Stimulated activated effector memory CD8-positive, alpha-beta T cell treated with anti-CD3 and anti-CD28 coated beads, Interleukin-12 subunit alpha, Interleukin-12 subunit beta, amount 100 ng/mL, for 72 hours (primary cell): ENCODE measurements at regions not wholly inside any gene's neighbourhood (a gene's known extent, or its start where the extent isn't known, plus 50 kb on each side); places are given as distances from the start of the nearest gene placed in this dataset.

ENCODE experiments used
- ATAC-seq: fragments of 150-1000 bp; cut with Tn5 transposase; 2 replicates; pipeline ENCODE4 v1.10.0; 2021
- DNase-seq, 2 donors: peaks; one replicate each; pipeline ENCODE4 v3.0.0; 2021 to 2022; ENCODE audit warnings: low spot score in 2 of 2
- H3K27ac Mint-ChIP-seq: one replicate; pipeline ENCODE4 v1.8.0; 2022; ENCODE audit warnings: mild to moderate bottlenecking, mixed read lengths
- H3K36me3 Mint-ChIP-seq: one replicate; pipeline ENCODE4 v1.8.0; 2022; ENCODE audit warnings: mild to moderate bottlenecking, mixed read lengths
- H3K4me1 Mint-ChIP-seq: one replicate; pipeline ENCODE4 v1.8.0; 2022; ENCODE audit warnings: mixed read lengths
- H3K4me3 Mint-ChIP-seq: one replicate; pipeline ENCODE4 v1.8.0; 2022; ENCODE audit warnings: mild to moderate bottlenecking, mixed read lengths
- H3K9me3 Mint-ChIP-seq: one replicate; pipeline ENCODE4 v1.8.0; 2022; ENCODE audit warnings: mixed read lengths

- Mint-ChIP-seq H3K9me3 (no peaks in the 10 kb centered on the region), H3K27ac (no peak overlapping the region), H3K4me1 (no peaks in the 10 kb centered on the region), H3K4me3 (no peak overlapping the region), H3K36me3 (no peaks in the 10 kb centered on the region)
- DNase-seq (no peak), ATAC-seq (no peak)
Measured at GRCh38 chr20:60326821-60327220, 368.6 kb downstream of the CDH26 start.

- Mint-ChIP-seq H3K27ac (no peak overlapping the region), H3K36me3 (no peaks in the 10 kb centered on the region), H3K9me3 (no peaks in the 10 kb centered on the region), H3K4me3 (no peak overlapping the region), H3K4me1 (no peaks in the 10 kb centered on the region)
- ATAC-seq (no peak), DNase-seq (no peak)
Measured at GRCh38 chr20:60327971-60328660, 369.9 kb downstream of the CDH26 start.

- DNase-seq: no peak
- ATAC-seq: no peak
- Mint-ChIP-seq H3K4me3 (no peak overlapping the region), H3K9me3 (no peaks in the 10 kb centered on the region), H3K4me1 (no peaks in the 10 kb centered on the region), H3K36me3 (no peaks in the 10 kb centered on the region), H3K27ac (no peak overlapping the region)
Measured at GRCh38 chr20:60330461-60330860, 372.2 kb downstream of the CDH26 start.

- no peak for ATAC-seq
- no peaks in the 10 kb centered on the region for H3K9me3 Mint-ChIP-seq
- DNase-seq: no peak
- no peak overlapping the region for H3K27ac Mint-ChIP-seq
- H3K4me1 Mint-ChIP-seq: no peaks in the 10 kb centered on the region
- no peaks in the 10 kb centered on the region for H3K36me3 Mint-ChIP-seq
- no peak overlapping the region for H3K4me3 Mint-ChIP-seq
Measured at GRCh38 chr20:60331688-60332300, 373.6 kb downstream of the CDH26 start.

- ATAC-seq: no peak
Measured at GRCh38 chr20:60332523-60332922, 374.3 kb downstream of the CDH26 start.

GRCh38 chr20:60334911-60335310, 376.7 kb downstream of the CDH26 start:
- DNase-seq (no peak), ATAC-seq (no peak)
- no peaks in the 10 kb centered on the region for H3K36me3 Mint-ChIP-seq
- H3K27ac Mint-ChIP-seq: no peak overlapping the region
- H3K4me3 Mint-ChIP-seq: no peak overlapping the region
- H3K9me3 Mint-ChIP-seq: no peaks in the 10 kb centered on the region
- H3K4me1 Mint-ChIP-seq: no peaks in the 10 kb centered on the region

More at GRCh38 chr20:60332523-60332922, 374.3 kb downstream of the CDH26 start:
- H3K27ac Mint-ChIP-seq: no peak overlapping the region
- H3K4me1 Mint-ChIP-seq: no peaks in the 10 kb centered on the region
- H3K36me3 Mint-ChIP-seq: no peaks in the 10 kb centered on the region
- no peak for DNase-seq
- H3K4me3 Mint-ChIP-seq: no peak overlapping the region
- H3K9me3 Mint-ChIP-seq: no peaks in the 10 kb centered on the region

- no peak for DNase-seq
- no peak overlapping the region for H3K27ac Mint-ChIP-seq
- ATAC-seq: no peak
- H3K4me3 Mint-ChIP-seq: no peak overlapping the region
- H3K9me3 Mint-ChIP-seq: no peaks in the 10 kb centered on the region
- H3K36me3 Mint-ChIP-seq: no peaks in the 10 kb centered on the region
- H3K4me1 Mint-ChIP-seq: no peaks in the 10 kb centered on the region
Measured at GRCh38 chr20:60338556-60338955, 380.3 kb downstream of the CDH26 start.

- Mint-ChIP-seq H3K9me3 (no peaks in the 10 kb centered on the region), H3K36me3 (no peaks in the 10 kb centered on the region), H3K4me3 (no peak overlapping the region), H3K4me1 (no peaks in the 10 kb centered on the region), H3K27ac (no peak overlapping the region)
- DNase-seq: no peak
- no peak for ATAC-seq
Measured at GRCh38 chr20:60339738-60340137, 381.5 kb downstream of the CDH26 start.

GRCh38 chr20:60340232-60340631, 382.0 kb downstream of the CDH26 start:
- ATAC-seq: no peak
- Mint-ChIP-seq H3K27ac (no peak overlapping the region), H3K4me1 (no peaks in the 10 kb centered on the region), H3K9me3 (no peaks in the 10 kb centered on the region), H3K36me3 (no peaks in the 10 kb centered on the region), H3K4me3 (no peak overlapping the region)
- DNase-seq: no peak

GRCh38 chr20:60341062-60341461, 382.8 kb downstream of the CDH26 start:
- no peak overlapping the region for H3K27ac Mint-ChIP-seq
- no peaks in the 10 kb centered on the region for H3K36me3 Mint-ChIP-seq
- H3K4me3 Mint-ChIP-seq: no peak overlapping the region
- no peak for DNase-seq
- no peak for ATAC-seq
- H3K4me1 Mint-ChIP-seq: no peaks in the 10 kb centered on the region
- no peaks in the 10 kb centered on the region for H3K9me3 Mint-ChIP-seq

- no peaks in the 10 kb centered on the region for H3K36me3 Mint-ChIP-seq
Measured at GRCh38 chr20:60345106-60345505, 386.9 kb downstream of the CDH26 start.

GRCh38 chr20:60349418-60349817, 391.2 kb downstream of the CDH26 start:
- Mint-ChIP-seq H3K9me3 (no peaks in the 10 kb centered on the region), H3K4me1 (no peaks in the 10 kb centered on the region), H3K4me3 (no peak overlapping the region), H3K36me3 (no peaks in the 10 kb centered on the region), H3K27ac (no peak overlapping the region)
- no peak for ATAC-seq
- no peak for DNase-seq

More at GRCh38 chr20:60345106-60345505, 386.9 kb downstream of the CDH26 start:
- H3K4me3 Mint-ChIP-seq: no peak overlapping the region
- DNase-seq: no peak
- no peaks in the 10 kb centered on the region for H3K4me1 Mint-ChIP-seq
- H3K9me3 Mint-ChIP-seq: no peaks in the 10 kb centered on the region
- no peak for ATAC-seq
- no peak overlapping the region for H3K27ac Mint-ChIP-seq

GRCh38 chr20:60352017-60352416, 393.8 kb downstream of the CDH26 start:
- Mint-ChIP-seq H3K4me1 (no peaks in the 10 kb centered on the region), H3K36me3 (no peaks in the 10 kb centered on the region), H3K9me3 (no peaks in the 10 kb centered on the region), H3K27ac (no peak overlapping the region), H3K4me3 (no peak overlapping the region)
- ATAC-seq (no peak), DNase-seq (no peak)

GRCh38 chr20:60352596-60352995, 394.4 kb downstream of the CDH26 start:
- Mint-ChIP-seq H3K9me3 (no peaks in the 10 kb centered on the region), H3K36me3 (no peaks in the 10 kb centered on the region), H3K27ac (no peak overlapping the region), H3K4me1 (no peaks in the 10 kb centered on the region), H3K4me3 (no peak overlapping the region)
- no peak for ATAC-seq
- DNase-seq: no peak

GRCh38 chr20:60354024-60354580, 395.9 kb downstream of the CDH26 start:
- H3K9me3 Mint-ChIP-seq: no peaks in the 10 kb centered on the region
- ATAC-seq: no peak
- no peaks in the 10 kb centered on the region for H3K4me1 Mint-ChIP-seq

GRCh38 chr20:60358101-60358500, 399.9 kb downstream of the CDH26 start:
- no peaks in the 10 kb centered on the region for H3K36me3 Mint-ChIP-seq

More at GRCh38 chr20:60354024-60354580, 395.9 kb downstream of the CDH26 start:
- no peak for DNase-seq
- H3K4me3 Mint-ChIP-seq: no peak overlapping the region
- no peaks in the 10 kb centered on the region for H3K36me3 Mint-ChIP-seq
- H3K27ac Mint-ChIP-seq: no peak overlapping the region

More at GRCh38 chr20:60358101-60358500, 399.9 kb downstream of the CDH26 start:
- Mint-ChIP-seq H3K9me3 (no peaks in the 10 kb centered on the region), H3K4me1 (no peaks in the 10 kb centered on the region), H3K27ac (no peak overlapping the region), H3K4me3 (no peak overlapping the region)
- no peak for DNase-seq
- no peak for ATAC-seq
